WI38 (cell line): ENCODE measurements at regions not wholly inside any gene's neighbourhood (a gene's known extent, or its start where the extent isn't known, plus 50 kb on each side); places are given as distances from the start of the nearest gene placed in this dataset.

Experiments
- H3K4me3 ChIP-seq: 2 replicates; pipeline ENCODE4 v1.5.1; 2011; ENCODE audit warnings: low read depth, mild to moderate bottlenecking, control low read depth, low read length
- TF ChIP-seq, protein P1 (sequence below): IDR thresholded peaks from 2 replicates; pipeline ENCODE4 v1.5.1; 2012; ENCODE audit warnings: low read depth, mild to moderate bottlenecking, control low read depth, low read length

DNA sequence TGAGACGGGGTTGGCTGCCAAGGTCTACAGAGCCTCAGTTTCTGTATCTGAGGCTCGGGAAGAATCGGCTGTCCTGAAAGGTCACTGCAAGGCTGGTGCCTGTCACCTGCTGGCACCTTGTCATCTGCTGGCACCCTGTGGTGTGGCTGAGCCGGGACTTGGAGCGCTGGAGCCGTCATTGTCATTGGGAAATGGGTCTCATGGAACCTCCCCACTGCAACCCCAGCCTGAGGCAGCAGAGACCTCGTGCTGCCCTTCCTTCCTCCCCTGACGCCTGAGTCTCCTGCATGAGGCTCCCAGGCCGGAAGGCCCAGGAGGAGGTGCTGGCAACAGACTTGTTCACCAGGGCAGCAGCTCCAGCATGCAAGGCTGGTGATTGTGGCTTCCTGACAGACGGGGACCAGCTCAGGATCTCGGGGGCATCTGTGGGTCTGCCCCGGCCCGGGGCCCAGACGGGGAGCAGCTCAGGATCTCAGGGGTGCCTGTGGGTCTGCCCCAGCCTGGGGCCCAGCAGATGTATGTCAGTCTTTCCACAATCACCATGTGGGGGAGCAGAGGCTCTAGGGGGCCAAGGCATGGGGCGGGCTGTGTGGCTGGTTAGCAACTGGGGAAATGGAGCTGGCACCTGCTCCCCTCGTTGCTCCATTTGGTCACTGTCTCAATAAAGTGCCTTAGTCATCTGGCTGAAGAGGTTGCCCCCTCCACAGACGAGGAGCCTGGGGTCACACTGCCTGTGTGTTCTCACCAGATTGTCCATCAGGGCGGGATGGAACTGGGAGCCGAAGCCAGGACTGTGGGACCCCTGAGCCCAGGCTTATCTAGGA is 668.7 kb downstream of the BRD1 start:
- H3K4me3 ChIP-seq: no peak overlapping the region
- TF ChIP-seq, protein P1, sequence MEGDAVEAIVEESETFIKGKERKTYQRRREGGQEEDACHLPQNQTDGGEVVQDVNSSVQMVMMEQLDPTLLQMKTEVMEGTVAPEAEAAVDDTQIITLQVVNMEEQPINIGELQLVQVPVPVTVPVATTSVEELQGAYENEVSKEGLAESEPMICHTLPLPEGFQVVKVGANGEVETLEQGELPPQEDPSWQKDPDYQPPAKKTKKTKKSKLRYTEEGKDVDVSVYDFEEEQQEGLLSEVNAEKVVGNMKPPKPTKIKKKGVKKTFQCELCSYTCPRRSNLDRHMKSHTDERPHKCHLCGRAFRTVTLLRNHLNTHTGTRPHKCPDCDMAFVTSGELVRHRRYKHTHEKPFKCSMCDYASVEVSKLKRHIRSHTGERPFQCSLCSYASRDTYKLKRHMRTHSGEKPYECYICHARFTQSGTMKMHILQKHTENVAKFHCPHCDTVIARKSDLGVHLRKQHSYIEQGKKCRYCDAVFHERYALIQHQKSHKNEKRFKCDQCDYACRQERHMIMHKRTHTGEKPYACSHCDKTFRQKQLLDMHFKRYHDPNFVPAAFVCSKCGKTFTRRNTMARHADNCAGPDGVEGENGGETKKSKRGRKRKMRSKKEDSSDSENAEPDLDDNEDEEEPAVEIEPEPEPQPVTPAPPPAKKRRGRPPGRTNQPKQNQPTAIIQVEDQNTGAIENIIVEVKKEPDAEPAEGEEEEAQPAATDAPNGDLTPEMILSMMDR: no peak

DNA sequence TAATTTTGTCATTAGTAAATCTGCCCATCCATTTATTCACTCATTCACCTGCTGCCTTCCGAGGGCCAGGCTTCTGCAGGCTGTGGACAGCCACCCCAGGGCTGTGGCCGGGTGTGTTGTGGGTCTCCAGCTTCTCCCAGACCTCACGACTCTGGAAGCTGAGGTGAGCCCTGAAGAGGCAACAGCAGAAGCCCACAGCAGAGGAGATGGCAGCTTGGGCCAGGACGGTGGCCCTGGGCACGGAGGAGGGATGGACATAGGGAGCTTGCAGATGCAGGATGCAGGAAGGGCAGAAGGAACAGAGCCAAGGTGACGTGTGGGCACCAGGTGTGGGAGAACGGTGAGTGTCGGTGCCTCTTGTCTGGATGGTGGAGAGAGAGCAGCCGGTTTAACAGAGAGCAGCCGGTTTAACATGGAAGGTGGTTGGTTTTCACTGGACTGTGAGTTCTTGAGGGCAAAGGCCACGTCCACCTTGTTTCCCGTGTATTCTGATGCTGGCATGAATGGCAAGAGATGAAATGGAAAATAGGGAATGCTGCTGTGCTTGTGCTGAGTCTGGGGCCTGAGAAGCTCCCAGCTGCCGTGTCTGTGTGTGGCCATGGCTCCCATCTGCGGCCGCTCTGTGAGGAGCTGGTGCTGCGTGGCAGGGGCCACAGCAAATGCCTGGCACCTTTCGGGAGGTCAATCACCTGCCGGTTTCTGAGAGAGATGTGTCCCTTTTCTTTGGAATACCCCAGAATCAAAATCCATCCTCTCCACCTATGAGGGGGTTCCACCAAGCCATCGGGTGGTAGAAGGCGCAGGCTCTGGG is 669.9 kb downstream of the BRD1 start:
- TF ChIP-seq, protein P1: no peak
- no peak overlapping the region for H3K4me3 ChIP-seq

DNA sequence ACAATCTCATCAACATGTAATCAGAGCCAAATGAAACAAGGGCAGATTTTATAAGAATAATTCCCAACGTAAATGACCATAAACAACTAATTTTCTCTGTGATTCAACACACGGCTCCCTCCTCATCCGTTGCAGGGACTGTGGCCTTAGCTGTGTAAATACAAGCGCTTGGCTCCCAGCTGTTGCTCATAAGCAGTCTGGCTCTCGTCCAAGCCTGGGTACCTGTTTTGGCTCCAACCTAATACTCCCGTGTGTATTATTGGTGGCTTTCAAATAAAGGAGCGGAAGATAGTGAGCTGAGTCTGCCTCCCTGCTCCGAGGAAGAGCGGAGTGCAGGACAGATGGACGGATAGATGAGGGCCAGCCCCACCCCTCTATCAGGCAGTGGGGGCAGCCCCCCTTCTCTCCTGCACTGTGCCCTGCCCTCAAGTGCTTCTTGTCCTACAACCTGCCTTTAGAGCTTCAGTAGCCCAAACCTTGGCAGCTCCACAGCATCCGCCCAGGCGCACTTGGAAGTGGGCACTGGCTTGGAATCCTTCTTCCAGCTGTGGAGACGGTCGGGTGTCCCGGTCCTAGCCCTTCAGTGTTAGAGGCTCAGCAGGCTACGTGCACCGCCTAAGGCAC is 670.9 kb downstream of the BRD1 start:
- H3K4me3 ChIP-seq: no peak overlapping the region
- TF ChIP-seq, protein P1: no peak

DNA sequence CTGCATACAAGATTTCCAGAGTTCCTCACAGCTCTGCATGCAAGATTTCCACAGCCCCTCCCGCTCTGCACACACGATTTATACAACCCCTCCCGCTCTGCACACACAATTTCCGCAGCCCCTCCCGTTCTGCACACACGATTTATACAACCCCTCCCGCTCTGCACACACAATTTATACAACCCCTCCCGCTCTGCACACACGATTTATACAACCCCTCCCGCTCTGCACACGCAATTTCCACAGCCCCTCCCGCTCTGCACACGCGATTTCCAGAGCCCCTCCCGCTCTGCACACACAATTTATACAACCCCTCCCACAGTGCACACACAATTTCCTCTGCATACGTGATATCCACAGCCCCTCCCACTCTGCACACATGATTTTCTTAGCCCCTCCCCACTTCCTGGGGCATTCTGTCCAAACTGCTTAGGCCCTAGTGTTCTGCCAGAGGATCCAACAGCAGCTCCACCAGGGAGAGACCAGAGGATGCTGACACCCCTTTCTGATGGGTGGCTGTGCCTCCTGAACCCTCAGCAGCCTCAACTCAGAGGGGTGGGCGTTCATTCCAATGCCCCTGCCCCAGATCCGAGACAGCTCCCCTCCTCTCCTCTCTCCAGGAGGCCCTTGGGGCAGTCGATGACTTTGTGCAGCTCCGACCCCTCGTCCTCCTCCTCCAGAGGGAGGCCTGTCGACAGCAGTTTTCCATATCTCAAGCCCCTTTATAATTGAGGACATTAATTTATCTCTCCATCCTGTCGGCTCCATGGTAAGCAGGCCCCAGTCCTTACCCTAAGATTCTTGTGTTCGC is 671.7 kb downstream of the BRD1 start:
- H3K4me3 ChIP-seq: no peak overlapping the region
- TF ChIP-seq, protein P1: no peak

DNA sequence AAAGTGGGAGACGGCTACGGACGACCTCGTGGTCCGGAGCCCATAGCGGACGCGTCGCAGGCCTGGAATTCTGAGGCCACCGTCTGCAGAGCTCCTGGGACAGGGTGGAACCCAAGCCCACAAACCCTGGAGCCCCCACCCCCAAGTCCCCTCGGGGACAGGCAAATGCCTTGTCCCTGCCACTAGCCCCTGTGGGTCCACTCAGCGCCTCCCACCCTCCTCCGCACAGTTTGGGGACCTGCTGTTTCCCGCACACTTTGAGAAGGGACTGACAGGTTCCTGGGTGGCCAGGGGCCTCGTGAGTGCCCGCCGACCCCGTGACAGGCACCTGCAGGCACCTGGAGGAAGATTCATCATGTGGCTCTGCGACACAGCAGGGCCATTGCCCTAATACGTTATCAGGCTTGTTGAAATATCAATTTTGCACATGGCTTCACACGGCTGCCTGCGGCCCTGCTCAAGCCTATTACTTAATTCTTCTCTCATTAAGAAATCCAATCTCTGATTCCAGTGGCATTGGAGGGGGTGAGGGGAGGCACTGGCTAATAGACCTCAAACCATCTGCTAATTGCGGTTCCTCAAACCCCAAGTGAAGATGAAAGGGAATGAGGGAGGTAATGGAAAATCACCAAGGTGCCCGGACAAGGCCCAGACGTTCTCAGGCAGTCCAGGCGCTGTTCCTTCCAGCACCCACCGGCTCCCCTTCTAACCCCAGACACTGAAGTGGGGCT is 672.5 kb downstream of the BRD1 start:
- no peak overlapping the region for H3K4me3 ChIP-seq
- TF ChIP-seq, protein P1: no peak

DNA sequence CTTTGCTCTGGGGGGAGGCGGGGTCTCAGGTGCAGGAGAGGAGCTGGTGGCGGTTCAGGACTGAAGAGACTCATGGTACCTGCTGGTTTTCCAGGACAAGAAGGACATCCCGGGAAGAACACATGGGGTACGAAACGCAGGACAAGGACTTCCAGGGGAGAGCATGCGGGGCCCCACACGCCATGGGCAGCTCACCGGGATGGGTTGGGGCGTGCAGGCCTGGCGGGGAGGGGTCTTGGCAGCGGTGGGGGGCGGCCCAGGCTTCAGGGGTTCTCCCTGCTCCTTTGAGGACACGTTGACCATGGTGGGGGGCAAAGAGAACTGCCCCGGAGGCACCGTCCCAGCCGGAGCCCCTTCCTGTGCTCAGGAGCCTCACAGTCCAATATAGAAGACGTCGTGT is 673.2 kb downstream of the BRD1 start:
- TF ChIP-seq, protein P1: no peak
- no peak overlapping the region for H3K4me3 ChIP-seq
